ENCODE measurements at regions not wholly inside any gene's neighbourhood (a gene's known extent, or its start where the extent isn't known, plus 50 kb on each side); places are given as distances from the start of the nearest gene placed in this dataset.

DNA sequence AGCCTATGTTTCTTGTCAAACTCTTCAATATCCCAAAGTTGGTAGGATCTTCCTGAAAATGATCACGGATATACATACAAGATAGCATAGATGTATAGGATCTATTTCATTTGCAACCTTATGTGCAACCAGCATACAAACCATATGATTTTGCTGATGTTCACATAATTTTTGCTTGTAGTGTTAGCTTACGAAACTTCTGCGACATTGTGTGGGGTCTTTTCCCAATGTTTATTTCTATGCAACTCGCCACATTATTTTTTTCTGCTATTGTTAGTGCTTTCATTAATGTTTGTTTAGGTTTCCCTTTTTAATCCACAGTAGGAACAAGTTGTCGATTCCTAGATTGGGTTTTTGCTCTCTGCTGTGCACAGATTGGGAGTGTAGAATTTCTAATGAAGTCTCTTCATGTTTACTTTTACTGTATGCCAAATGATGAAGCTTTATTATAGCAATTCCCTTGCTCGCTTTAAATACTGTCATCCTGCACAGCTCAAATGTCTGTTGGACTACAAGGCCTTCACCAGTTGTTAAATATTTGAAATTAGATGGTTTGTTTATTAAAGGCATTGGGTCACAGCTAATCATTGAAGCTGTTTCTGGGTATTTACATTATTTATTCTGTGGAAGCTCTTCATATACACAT lies 257.6 kb upstream of the PCDH7 start:
- TF ChIP-seq, protein P1, sequence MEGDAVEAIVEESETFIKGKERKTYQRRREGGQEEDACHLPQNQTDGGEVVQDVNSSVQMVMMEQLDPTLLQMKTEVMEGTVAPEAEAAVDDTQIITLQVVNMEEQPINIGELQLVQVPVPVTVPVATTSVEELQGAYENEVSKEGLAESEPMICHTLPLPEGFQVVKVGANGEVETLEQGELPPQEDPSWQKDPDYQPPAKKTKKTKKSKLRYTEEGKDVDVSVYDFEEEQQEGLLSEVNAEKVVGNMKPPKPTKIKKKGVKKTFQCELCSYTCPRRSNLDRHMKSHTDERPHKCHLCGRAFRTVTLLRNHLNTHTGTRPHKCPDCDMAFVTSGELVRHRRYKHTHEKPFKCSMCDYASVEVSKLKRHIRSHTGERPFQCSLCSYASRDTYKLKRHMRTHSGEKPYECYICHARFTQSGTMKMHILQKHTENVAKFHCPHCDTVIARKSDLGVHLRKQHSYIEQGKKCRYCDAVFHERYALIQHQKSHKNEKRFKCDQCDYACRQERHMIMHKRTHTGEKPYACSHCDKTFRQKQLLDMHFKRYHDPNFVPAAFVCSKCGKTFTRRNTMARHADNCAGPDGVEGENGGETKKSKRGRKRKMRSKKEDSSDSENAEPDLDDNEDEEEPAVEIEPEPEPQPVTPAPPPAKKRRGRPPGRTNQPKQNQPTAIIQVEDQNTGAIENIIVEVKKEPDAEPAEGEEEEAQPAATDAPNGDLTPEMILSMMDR (IDR thresholded peaks at IDR 0.05; ENCODE audit: poor library complexity, severe bottlenecking), result no peak
- TF ChIP-seq POLR2AphosphoS5 (IDR thresholded peaks at IDR 0.05) (no peak), EP300 (conservative IDR thresholded peaks at IDR 0.05; ENCODE audit: poor library complexity, severe bottlenecking) (no peak), RAD21 (conservative IDR thresholded peaks at IDR 0.05) (no peak), EZH2 (IDR thresholded peaks at IDR 0.05; ENCODE audit: borderline replicate concordance, insufficient read depth, low read length, poor library complexity, severe bottlenecking) (no peak), TAF1 (IDR thresholded peaks at IDR 0.05; ENCODE audit: low read depth) (no peak)
- TF ChIP-seq, protein P2, sequence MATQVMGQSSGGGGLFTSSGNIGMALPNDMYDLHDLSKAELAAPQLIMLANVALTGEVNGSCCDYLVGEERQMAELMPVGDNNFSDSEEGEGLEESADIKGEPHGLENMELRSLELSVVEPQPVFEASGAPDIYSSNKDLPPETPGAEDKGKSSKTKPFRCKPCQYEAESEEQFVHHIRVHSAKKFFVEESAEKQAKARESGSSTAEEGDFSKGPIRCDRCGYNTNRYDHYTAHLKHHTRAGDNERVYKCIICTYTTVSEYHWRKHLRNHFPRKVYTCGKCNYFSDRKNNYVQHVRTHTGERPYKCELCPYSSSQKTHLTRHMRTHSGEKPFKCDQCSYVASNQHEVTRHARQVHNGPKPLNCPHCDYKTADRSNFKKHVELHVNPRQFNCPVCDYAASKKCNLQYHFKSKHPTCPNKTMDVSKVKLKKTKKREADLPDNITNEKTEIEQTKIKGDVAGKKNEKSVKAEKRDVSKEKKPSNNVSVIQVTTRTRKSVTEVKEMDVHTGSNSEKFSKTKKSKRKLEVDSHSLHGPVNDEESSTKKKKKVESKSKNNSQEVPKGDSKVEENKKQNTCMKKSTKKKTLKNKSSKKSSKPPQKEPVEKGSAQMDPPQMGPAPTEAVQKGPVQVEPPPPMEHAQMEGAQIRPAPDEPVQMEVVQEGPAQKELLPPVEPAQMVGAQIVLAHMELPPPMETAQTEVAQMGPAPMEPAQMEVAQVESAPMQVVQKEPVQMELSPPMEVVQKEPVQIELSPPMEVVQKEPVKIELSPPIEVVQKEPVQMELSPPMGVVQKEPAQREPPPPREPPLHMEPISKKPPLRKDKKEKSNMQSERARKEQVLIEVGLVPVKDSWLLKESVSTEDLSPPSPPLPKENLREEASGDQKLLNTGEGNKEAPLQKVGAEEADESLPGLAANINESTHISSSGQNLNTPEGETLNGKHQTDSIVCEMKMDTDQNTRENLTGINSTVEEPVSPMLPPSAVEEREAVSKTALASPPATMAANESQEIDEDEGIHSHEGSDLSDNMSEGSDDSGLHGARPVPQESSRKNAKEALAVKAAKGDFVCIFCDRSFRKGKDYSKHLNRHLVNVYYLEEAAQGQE (IDR thresholded peaks at IDR 0.05; ENCODE audit: borderline replicate concordance), result no peak

Measured in neural cell (in vitro differentiated cells).